HCT116 (cell line): ENCODE measurements at regions not wholly inside any gene's neighbourhood (a gene's known extent, or its start where the extent isn't known, plus 50 kb on each side); places are given as distances from the start of the nearest gene placed in this dataset.

ENCODE experiments used
- ATAC-seq: fragments of 200-7000 bp; cut with Tn5 transposase; 2 replicates; pipeline ENCODE4 v1.9.1; 2020; ENCODE audit warnings: mild to moderate bottlenecking, moderate library complexity
- BruUV-seq: library from RNA; stranded (reverse); fragments of 400-500 nt; replicated peaks from 2 replicates; lab custom pipeline; 2021; lab: Mats Ljungman, UMichigan
- CTCF ChIA-PET: fragments of 300-600 bp; sonication (Branson Sonifier 250); formaldehyde crosslinking; loops from one replicate; lab custom pipeline; 2021; ENCODE audit warnings: antibody characterized with exemption; lab: Charles Lee
- POLR2A ChIA-PET: fragments of 300-600, 350-600 bp; sonication (Branson Sonifier 250); formaldehyde crosslinking; loops from one replicate; lab custom pipeline; 2021; ENCODE audit warnings: antibody characterized with exemption; lab: Charles Lee
- RAD21 ChIA-PET, 2 experiments: fragments of 300-600 bp; sonication (Branson Sonifier 250); formaldehyde crosslinking; loops; one replicate each; lab custom pipeline; 2023; ENCODE audit warnings: low total read pairs in 2 of 2; ENCODE audit not compliant: uncharacterized antibody in 2 of 2, unreplicated experiment in 2 of 2, low non-redundant PET in 1 of 2; lab: Charles Lee
- DNase-seq: peaks from one replicate; pipeline ENCODE4 v3.0.0-alpha.2; 2010; ENCODE audit warnings: low read depth, low spot score
- H2AFZ ChIP-seq: fragments of 200-600 bp; shearing (Covaris generic), sonication (generic); 2 replicates; pipeline ENCODE4 v1.6.1; 2017; ENCODE audit warnings: low read depth, mixed run types, mixed read lengths, antibody characterized with exemption, low read length; ENCODE audit not compliant: poor library complexity, severe bottlenecking
- H3K27ac ChIP-seq: 2 replicates; pipeline ENCODE4 v1.5.1; 2012; ENCODE audit warnings: low read depth, low read length
- H3K27me3 ChIP-seq: fragments of 200-600 bp; sonication (generic); 2 replicates; pipeline ENCODE4 v1.6.1; 2016; ENCODE audit warnings: mixed run types, low read length, mixed read lengths; ENCODE audit not compliant: insufficient read depth
- H3K36me3 ChIP-seq, 2 experiments: fragments of 200-500 bp in 1 of 2; fragments of 200-600 bp in 1 of 2; sonication (Bioruptor generic) in 1 of 2; sonication (generic) in 1 of 2; 2 replicates each; pipeline versions ENCODE4 v1.5.1 to v1.6.1; 2014 to 2016; ENCODE audit warnings: low read length in 2 of 2, inconsistent platforms in 1 of 2, mixed read lengths in 1 of 2, mixed run types in 1 of 2; ENCODE audit not compliant: insufficient read depth in 2 of 2, control insufficient read depth in 1 of 2
- H3K4me1 ChIP-seq, 2 experiments: fragments of 200-600 bp in 1 of 2; sonication (generic) in 1 of 2; 2 replicates each; pipeline versions ENCODE4 v1.5.1 to v1.6.1; 2012 to 2017; ENCODE audit warnings: low read length in 2 of 2, inconsistent platforms in 1 of 2, mild to moderate bottlenecking in 1 of 2, mixed read lengths in 1 of 2, mixed run types in 1 of 2, moderate library complexity in 1 of 2; ENCODE audit not compliant: insufficient read depth in 2 of 2, control insufficient read depth in 1 of 2
- H3K4me2 ChIP-seq: fragments of 200-600 bp; sonication (generic); 2 replicates; pipeline ENCODE4 v1.6.1; 2017; ENCODE audit warnings: mixed run types, low read length, mixed read lengths
- H3K4me3 ChIP-seq, 2 experiments: fragments of 200-600 bp in 1 of 2; sonication (generic) in 1 of 2; replicated peaks in 1 of 2; 2 replicates each; pipeline ENCODE4 v1.5.1; 2011 to 2016; ENCODE audit warnings: low read length in 2 of 2, control low read depth in 1 of 2, low read depth in 1 of 2, mild to moderate bottlenecking in 1 of 2, mixed read lengths in 1 of 2, mixed run types in 1 of 2
- H3K79me2 ChIP-seq: fragments of 200-600 bp; sonication (generic); 2 replicates; pipeline ENCODE4 v1.6.1; 2017; ENCODE audit warnings: mild to moderate bottlenecking, mixed run types, low read length, moderate library complexity, mixed read lengths; ENCODE audit not compliant: insufficient read depth
- H3K9ac ChIP-seq: fragments of 200-600 bp; sonication (generic); 2 replicates; pipeline ENCODE4 v1.6.1; 2016; ENCODE audit warnings: low read length, mixed read lengths
- H3K9me2 ChIP-seq: fragments of 200-600 bp; sonication (generic), shearing (Covaris generic); 2 replicates; pipeline ENCODE4 v1.6.1; 2017; ENCODE audit warnings: mixed run types, mild to moderate bottlenecking, moderate library complexity; ENCODE audit not compliant: insufficient read depth
- H3K9me3 ChIP-seq, 2 experiments: fragments of 200-500 bp in 1 of 2; fragments of 200-600 bp in 1 of 2; sonication (Bioruptor generic) in 1 of 2; sonication (generic) in 1 of 2; 2 replicates each; pipeline ENCODE4 v1.6.1; 2014 to 2017; ENCODE audit warnings: low read length in 2 of 2, mixed read lengths in 2 of 2, inconsistent platforms in 1 of 2, low read depth in 1 of 2, mild to moderate bottlenecking in 1 of 2, mixed run types in 1 of 2, moderate library complexity in 1 of 2; ENCODE audit not compliant: control insufficient read depth in 1 of 2, insufficient read depth in 1 of 2
- H4K20me1 ChIP-seq: fragments of 200-600 bp; sonication (generic), shearing (Covaris generic); 2 replicates; pipeline ENCODE4 v1.6.1; 2017; ENCODE audit warnings: mixed run types, mild to moderate bottlenecking, moderate library complexity; ENCODE audit not compliant: insufficient read depth
- ATF3 ChIP-seq: IDR thresholded peaks from 2 replicates; pipeline ENCODE4 v1.6.1; 2012
- CBX3 ChIP-seq: IDR thresholded peaks from 2 replicates; pipeline ENCODE4 v1.6.1; 2012; ENCODE audit warnings: low read depth
- CEBPB ChIP-seq: IDR thresholded peaks from 2 replicates; pipeline ENCODE4 v1.6.1; 2012; ENCODE audit warnings: low read depth
- CTCF ChIP-seq, 3 experiments: fragments of 200-600 bp in 1 of 3; sonication (generic) in 1 of 3; IDR thresholded peaks in 2 of 3; conservative IDR thresholded peaks in 1 of 3; 2 replicates each; pipeline ENCODE4 v1.5.1; 2012 to 2017; ENCODE audit warnings: low read depth in 2 of 3, low read length in 2 of 3, antibody characterized with exemption in 1 of 3, borderline replicate concordance in 1 of 3, control low read depth in 1 of 3, mild to moderate bottlenecking in 1 of 3, mixed read lengths in 1 of 3, mixed run types in 1 of 3, moderate library complexity in 1 of 3; ENCODE audit not compliant: insufficient read depth in 1 of 3
- EGR1 ChIP-seq: IDR thresholded peaks from 2 replicates; pipeline ENCODE4 v1.6.1; 2012; ENCODE audit warnings: low read depth
- EZH2phosphoT487 ChIP-seq: fragments of 200-600 bp; IDR thresholded peaks from 2 replicates; pipeline ENCODE4 v1.6.1; 2018; ENCODE audit warnings: antibody characterized with exemption, borderline replicate concordance
- FOSL1 ChIP-seq: IDR thresholded peaks from 2 replicates; pipeline ENCODE4 v1.6.1; 2012; ENCODE audit warnings: low read depth
- POLR2A ChIP-seq: IDR thresholded peaks from 2 replicates; pipeline ENCODE4 v1.7.0; 2011; ENCODE audit warnings: borderline replicate concordance; ENCODE audit not compliant: insufficient read depth, insufficient read length; ENCODE audit errors: extremely low read depth
- POLR2AphosphoS5 ChIP-seq: IDR thresholded peaks from 2 replicates; pipeline ENCODE4 v1.6.1; 2011; ENCODE audit warnings: mild to moderate bottlenecking, low read depth, low read length, moderate library complexity
- REST ChIP-seq: IDR thresholded peaks from 2 replicates; pipeline ENCODE4 v1.6.1; 2012; ENCODE audit warnings: low read depth
- SIN3A ChIP-seq: IDR thresholded peaks from 2 replicates; pipeline ENCODE4 v1.6.1; 2012; ENCODE audit warnings: low read depth
- SP1 ChIP-seq: IDR thresholded peaks from 2 replicates; pipeline ENCODE4 v1.6.1; 2012; ENCODE audit warnings: low read depth
- TCF7L2 ChIP-seq: IDR thresholded peaks from 2 replicates; pipeline ENCODE4 v1.7.0; 2011; ENCODE audit warnings: borderline replicate concordance, inconsistent platforms; ENCODE audit not compliant: insufficient read depth, insufficient read length; ENCODE audit errors: extremely low read depth
- YY1 ChIP-seq: IDR thresholded peaks from 2 replicates; pipeline ENCODE4 v1.6.1; 2011; ENCODE audit warnings: low read length, low read depth, moderate library complexity, mild to moderate bottlenecking; ENCODE audit not compliant: insufficient replicate concordance; ENCODE audit errors: extremely low read depth
- ZFX ChIP-seq: fragments of 450-650 bp; IDR thresholded peaks from 2 replicates; pipeline ENCODE4 v1.6.1; 2017
- ZNF274 ChIP-seq: fragments of 200-500 bp; sonication (Bioruptor generic); IDR thresholded peaks from 2 replicates; pipeline ENCODE4 v1.6.1; 2014; ENCODE audit warnings: mild to moderate bottlenecking, low read depth, low read length, inconsistent platforms
- intact Hi-C: fragments of 100-400 bp; cut with micrococcal nuclease; formaldehyde crosslinking; loops from 2 replicates; pipeline ENCODE4 v1.10.0; 2022
- TF ChIP-seq, protein P1 (sequence below): IDR thresholded peaks from 2 replicates; pipeline ENCODE4 v1.6.1; 2012
- TF ChIP-seq, protein P2 (sequence below): IDR thresholded peaks from 2 replicates; pipeline ENCODE4 v1.6.1; 2011; ENCODE audit warnings: mild to moderate bottlenecking, low read length, moderate library complexity; ENCODE audit not compliant: insufficient replicate concordance; ENCODE audit errors: extremely low read depth

- Histone ChIP-seq H4K20me1 (no peaks in the 10 kb centered on the region), H3K4me3 (no peak overlapping the region), H3K9me3 (peaks cover 0 to 18% of the 10 kb centered on the region in 2 experiments; a peak in 1 of 4 replicates), H3K36me3 (no peaks in the 10 kb centered on the region), H3K4me1 (no peaks in the 10 kb centered on the region), H3K79me2 (no peaks in the 10 kb centered on the region), H3K27me3 (no peaks in the 10 kb centered on the region), H2AFZ (no peak overlapping the region), H3K4me2 (no peak overlapping the region), H3K9me2 (no peaks in the 10 kb centered on the region), H3K27ac (no peak overlapping the region), H3K9ac (no peak overlapping the region)
- no TSS peak for BruUV-seq
- ATAC-seq (no peak), DNase-seq (no peak)
- RAD21 ChIA-PET = no interaction called here
- POLR2A ChIA-PET = no interaction called here
- intact Hi-C loops = no loop called here
- CTCF ChIA-PET = no interaction called here
- TF ChIP-seq SIN3A = no peak
- TF ChIP-seq EGR1 = no peak
- TF ChIP-seq CEBPB = no peak
- no peak for TF ChIP-seq CTCF (IDR thresholded peaks at IDR 0.05 in 2 of 3, conservative IDR thresholded peaks at IDR 0.05 in 1 of 3; ENCODE audit: borderline replicate concordance in 1 of 3, insufficient read depth in 1 of 3, low read depth in 2 of 3, low read length in 2 of 3)
- TF ChIP-seq REST = no peak
- TF ChIP-seq, protein P1, sequence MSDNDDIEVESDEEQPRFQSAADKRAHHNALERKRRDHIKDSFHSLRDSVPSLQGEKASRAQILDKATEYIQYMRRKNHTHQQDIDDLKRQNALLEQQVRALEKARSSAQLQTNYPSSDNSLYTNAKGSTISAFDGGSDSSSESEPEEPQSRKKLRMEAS = no peak
- no peak for TF ChIP-seq CBX3
- no peak for TF ChIP-seq YY1
- no peak for TF ChIP-seq POLR2A
- TF ChIP-seq, protein P2, sequence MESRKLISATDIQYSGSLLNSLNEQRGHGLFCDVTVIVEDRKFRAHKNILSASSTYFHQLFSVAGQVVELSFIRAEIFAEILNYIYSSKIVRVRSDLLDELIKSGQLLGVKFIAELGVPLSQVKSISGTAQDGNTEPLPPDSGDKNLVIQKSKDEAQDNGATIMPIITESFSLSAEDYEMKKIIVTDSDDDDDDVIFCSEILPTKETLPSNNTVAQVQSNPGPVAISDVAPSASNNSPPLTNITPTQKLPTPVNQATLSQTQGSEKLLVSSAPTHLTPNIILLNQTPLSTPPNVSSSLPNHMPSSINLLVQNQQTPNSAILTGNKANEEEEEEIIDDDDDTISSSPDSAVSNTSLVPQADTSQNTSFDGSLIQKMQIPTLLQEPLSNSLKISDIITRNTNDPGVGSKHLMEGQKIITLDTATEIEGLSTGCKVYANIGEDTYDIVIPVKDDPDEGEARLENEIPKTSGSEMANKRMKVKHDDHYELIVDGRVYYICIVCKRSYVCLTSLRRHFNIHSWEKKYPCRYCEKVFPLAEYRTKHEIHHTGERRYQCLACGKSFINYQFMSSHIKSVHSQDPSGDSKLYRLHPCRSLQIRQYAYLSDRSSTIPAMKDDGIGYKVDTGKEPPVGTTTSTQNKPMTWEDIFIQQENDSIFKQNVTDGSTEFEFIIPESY = no peak
- no peak for TF ChIP-seq ATF3
- TF ChIP-seq ZFX = no peak
- TF ChIP-seq POLR2AphosphoS5 = no peak
- TF ChIP-seq SP1 = no peak
- TF ChIP-seq EZH2phosphoT487 = no peak
- TF ChIP-seq FOSL1 = no peak
- no peak for TF ChIP-seq ZNF274
- no peak for TF ChIP-seq TCF7L2
Measured at GRCh38 chr17:11023639-11024479, 186.0 kb upstream of the PIRT start.
